GM12892 (cell line): ENCODE measurements at regions not wholly inside any gene's neighbourhood (a gene's known extent, or its start where the extent isn't known, plus 50 kb on each side); places are given as distances from the start of the nearest gene placed in this dataset.

ENCODE experiments used
- POLR2A ChIP-seq: IDR thresholded peaks from 2 replicates; pipeline ENCODE4 v1.6.1; 2011; ENCODE audit warnings: low read depth, low read length, control low read depth
- POLR2AphosphoS5 ChIP-seq: IDR thresholded peaks from 2 replicates; pipeline ENCODE4 v1.6.1; 2011; ENCODE audit warnings: low read depth, low read length, control low read depth

DNA sequence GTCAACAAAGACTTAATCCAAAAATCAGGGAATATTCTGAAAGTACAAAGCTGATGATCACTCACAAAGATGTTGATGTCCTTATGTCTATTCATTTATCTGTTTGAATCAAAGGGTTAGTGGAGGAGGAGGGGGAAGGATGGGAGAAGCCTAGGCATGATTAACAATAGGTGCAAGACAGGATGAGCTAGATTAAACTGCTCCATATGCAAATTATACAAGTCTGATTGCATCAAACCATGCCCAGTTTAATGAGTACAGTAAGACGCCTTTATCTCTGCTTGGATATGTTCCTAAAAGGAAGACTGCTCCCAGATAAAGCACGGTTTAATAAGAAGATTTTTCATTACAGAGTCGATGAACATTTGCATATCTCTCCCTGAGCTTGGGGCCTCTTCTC, 626.4 kb upstream of the NOX3 start:
- no peak for TF ChIP-seq POLR2A
- no peak for TF ChIP-seq POLR2AphosphoS5
